ENCODE measurements at regions not wholly inside any gene's neighbourhood (a gene's known extent, or its start where the extent isn't known, plus 50 kb on each side); places are given as distances from the start of the nearest gene placed in this dataset.

DNA sequence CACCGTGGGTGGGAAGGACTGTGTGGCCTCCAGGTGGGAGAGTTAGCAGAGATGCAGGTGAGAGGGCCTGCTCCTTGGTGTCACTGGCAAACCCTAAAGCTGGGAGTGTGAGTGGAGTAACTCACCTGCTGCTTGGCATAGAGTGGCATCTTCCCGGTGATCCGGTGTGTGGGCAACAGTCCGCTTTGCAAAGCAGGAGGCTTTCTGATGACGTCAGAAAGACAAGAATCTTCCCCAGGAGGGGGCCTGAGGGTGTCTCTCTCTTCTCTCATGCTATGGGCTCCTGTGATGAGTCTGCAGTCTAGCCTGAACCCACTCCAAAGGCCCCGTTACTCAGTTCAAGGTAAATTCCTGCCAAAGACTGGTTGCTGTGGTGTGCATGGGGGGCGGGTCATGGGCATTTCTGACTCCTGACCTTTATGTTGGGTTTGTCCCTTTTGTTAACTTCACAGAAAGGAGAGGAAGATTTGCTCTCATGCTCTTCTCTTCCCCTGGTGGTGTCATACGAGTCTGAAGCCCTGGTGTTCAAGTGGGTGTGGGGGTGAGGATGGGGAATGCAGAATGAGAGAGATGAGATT, 187.9 kb downstream of the GATA3 start:
- Histone ChIP-seq H3K4me1 (ENCODE audit: control insufficient read depth, insufficient read depth, low read length) (no peaks in the 10 kb centered on the region), H3K27ac (ENCODE audit: low read length) (no peak overlapping the region), H3K36me3 (ENCODE audit: control insufficient read depth, insufficient read depth, low read length) (no peaks in the 10 kb centered on the region), H3K4me3 (ENCODE audit: low read length) (no peak overlapping the region), H3K27me3 (ENCODE audit: control insufficient read depth, insufficient read depth, low read length) (no peaks in the 10 kb centered on the region), H3K9me3 (replicated peaks; ENCODE audit: control insufficient read depth, low read depth, low read length) (peaks cover 4% of the 10 kb centered on the region)
- 87% methylated on average over 5 of the region's 8 CpGs for WGBS (ENCODE audit: insufficient coverage)
- DNase-seq: no peak

DNA sequence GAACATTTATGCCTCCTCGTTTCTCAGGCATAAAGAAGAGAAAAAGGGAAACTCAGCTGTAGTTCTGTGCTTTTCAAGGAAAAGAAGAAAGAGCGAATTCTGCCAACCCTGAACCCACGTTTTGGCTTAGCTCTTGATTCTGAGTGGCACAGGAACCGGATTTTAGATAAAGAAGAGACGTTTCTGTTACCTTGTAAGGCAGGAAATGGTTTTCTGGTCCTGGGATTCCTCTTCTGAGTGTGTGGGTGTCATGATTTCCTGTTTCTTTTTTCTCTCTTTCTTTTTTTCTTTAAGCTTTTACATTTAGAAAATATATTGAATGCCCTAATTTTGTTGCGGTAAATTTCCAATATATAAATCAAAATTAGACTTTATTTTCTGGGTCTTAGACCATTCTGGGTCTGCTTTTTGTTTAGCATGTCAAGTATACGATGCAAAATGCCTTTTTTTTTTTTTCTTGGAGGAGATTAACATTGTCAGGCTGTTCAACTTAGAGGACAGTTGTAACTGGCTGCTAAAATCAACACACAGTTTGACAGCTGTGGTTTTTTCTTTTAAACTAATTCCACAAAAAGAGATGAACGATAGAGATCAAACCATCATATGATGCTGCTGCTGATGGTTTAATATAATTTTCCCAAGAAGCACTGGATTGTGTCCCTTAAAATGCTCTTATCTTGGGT, 190.8 kb downstream of the GATA3 start:
- no peaks in the 10 kb centered on the region for H3K4me1 ChIP-seq (ENCODE audit: control insufficient read depth, insufficient read depth, low read length)
- DNase-seq: no peak
- H3K27ac ChIP-seq (ENCODE audit: low read length): no peak overlapping the region
- H3K36me3 ChIP-seq (ENCODE audit: control insufficient read depth, insufficient read depth, low read length): no peaks in the 10 kb centered on the region
- no peak overlapping the region for H3K4me3 ChIP-seq (ENCODE audit: low read length)
- WGBS (ENCODE audit: insufficient coverage): 31% methylated on average over 2 of the region's 8 CpGs
- no peaks in the 10 kb centered on the region for H3K27me3 ChIP-seq (ENCODE audit: control insufficient read depth, insufficient read depth, low read length)
- H3K9me3 ChIP-seq (replicated peaks; ENCODE audit: control insufficient read depth, low read depth, low read length): peaks cover 6% of the 10 kb centered on the region

DNA sequence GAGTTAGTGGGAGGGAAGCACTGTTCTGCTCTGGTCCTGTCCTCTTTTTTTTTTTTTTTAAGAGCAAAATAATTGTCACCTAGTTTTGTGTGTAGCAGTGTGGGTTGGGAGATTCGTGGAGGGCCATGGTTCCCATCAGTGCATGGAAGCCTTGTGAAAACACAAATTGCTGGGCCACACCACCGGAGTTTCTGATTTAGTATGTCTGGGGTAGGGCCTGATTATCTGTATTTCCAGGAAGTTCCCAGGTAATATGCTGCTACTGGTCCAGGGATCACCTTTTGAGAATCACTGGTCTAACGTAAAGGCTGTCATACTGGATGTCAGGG, 191.3 kb downstream of the GATA3 start:
- H3K36me3 ChIP-seq (ENCODE audit: control insufficient read depth, insufficient read depth, low read length): no peaks in the 10 kb centered on the region
- no peak for DNase-seq
- no peak overlapping the region for H3K4me3 ChIP-seq (ENCODE audit: low read length)
- no peaks in the 10 kb centered on the region for H3K4me1 ChIP-seq (ENCODE audit: control insufficient read depth, insufficient read depth, low read length)
- peaks cover 6% of the 10 kb centered on the region for H3K9me3 ChIP-seq (replicated peaks; ENCODE audit: control insufficient read depth, low read depth, low read length)
- H3K27ac ChIP-seq (ENCODE audit: low read length): no peak overlapping the region
- 74% methylated on average over 3 of the region's 3 CpGs for WGBS (ENCODE audit: insufficient coverage)
- no peaks in the 10 kb centered on the region for H3K27me3 ChIP-seq (ENCODE audit: control insufficient read depth, insufficient read depth, low read length)

DNA sequence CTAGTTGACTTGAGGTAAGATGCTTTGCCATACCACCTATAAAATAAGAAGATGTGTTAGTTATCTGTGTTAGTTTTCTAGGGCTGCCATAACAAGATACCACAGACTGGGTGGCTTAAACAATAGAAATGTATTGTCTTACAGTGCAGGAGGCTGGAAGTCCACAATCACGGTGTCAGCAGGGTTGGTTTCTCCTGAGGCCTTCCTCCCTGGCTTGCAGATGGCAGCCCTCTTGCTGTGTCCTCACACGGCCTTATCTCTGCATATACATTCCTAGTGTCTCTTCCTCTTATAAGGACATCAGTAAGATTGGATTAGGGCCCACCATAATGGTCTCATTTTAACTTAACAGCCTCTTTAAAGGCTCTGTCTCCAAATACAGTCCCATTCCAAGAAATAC, 192.1 kb downstream of the GATA3 start:
- peaks cover 6% of the 10 kb centered on the region for H3K9me3 ChIP-seq (replicated peaks; ENCODE audit: control insufficient read depth, low read depth, low read length)
- H3K27ac ChIP-seq (ENCODE audit: low read length): no peak overlapping the region
- DNase-seq: no peak
- WGBS (ENCODE audit: insufficient coverage): 100% methylated on average over 1 of the region's 2 CpGs
- no peak overlapping the region for H3K4me3 ChIP-seq (ENCODE audit: low read length)
- no peaks in the 10 kb centered on the region for H3K4me1 ChIP-seq (ENCODE audit: control insufficient read depth, insufficient read depth, low read length)
- no peaks in the 10 kb centered on the region for H3K36me3 ChIP-seq (ENCODE audit: control insufficient read depth, insufficient read depth, low read length)
- H3K27me3 ChIP-seq (ENCODE audit: control insufficient read depth, insufficient read depth, low read length): no peaks in the 10 kb centered on the region

DNA sequence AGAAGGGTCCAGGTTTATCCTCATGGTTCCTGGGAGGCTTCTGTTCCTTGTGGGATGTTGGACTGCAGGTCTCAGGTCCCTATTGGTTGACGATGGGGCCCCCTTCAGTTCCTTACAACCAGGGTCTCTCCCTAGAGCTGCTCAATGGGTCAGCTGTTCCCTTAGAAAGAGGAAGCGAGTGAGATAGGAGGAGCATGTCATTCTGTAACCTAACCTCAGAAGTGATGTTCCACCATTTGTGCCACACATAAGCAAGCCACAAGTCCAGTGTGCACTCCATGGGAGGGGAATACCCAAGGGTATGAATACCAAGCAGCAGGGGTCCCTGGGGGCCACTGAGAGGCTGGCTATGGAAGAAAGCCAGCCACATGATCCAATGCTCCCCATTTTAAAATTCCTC, 192.7 kb downstream of the GATA3 start:
- Histone ChIP-seq H3K27ac (ENCODE audit: low read length) (no peak overlapping the region), H3K9me3 (replicated peaks; ENCODE audit: control insufficient read depth, low read depth, low read length) (peaks cover 6% of the 10 kb centered on the region), H3K4me3 (ENCODE audit: low read length) (no peak overlapping the region), H3K4me1 (ENCODE audit: control insufficient read depth, insufficient read depth, low read length) (no peaks in the 10 kb centered on the region), H3K36me3 (ENCODE audit: control insufficient read depth, insufficient read depth, low read length) (no peaks in the 10 kb centered on the region), H3K27me3 (ENCODE audit: control insufficient read depth, insufficient read depth, low read length) (no peaks in the 10 kb centered on the region)
- no peak for DNase-seq
- WGBS (ENCODE audit: insufficient coverage): no CpG with 5 or more reads among the region's 2 CpGs

DNA sequence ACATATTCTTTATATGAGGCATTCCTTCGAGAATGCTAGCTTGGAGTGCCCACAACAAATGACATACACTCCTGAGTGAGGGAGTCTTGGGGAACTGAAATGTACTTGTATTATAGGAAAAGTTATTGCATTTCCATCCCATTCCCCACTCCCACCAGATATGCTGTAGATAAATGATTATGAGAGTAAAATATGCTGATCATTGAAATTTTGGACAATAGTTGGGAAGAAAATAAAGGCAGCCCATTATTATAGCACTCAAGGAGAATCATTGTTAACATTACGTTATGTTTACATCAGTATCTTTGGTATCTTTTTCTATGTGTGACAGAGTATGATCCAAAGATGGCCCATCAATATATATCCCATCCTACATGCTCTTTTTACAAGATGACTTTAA, 194.4 kb downstream of the GATA3 start:
- no peak overlapping the region for H3K27ac ChIP-seq (ENCODE audit: low read length)
- no peaks in the 10 kb centered on the region for H3K36me3 ChIP-seq (ENCODE audit: control insufficient read depth, insufficient read depth, low read length)
- peaks cover 6% of the 10 kb centered on the region for H3K9me3 ChIP-seq (replicated peaks; ENCODE audit: control insufficient read depth, low read depth, low read length)
- WGBS (ENCODE audit: insufficient coverage): no CpG with 5 or more reads among the region's 2 CpGs
- H3K4me1 ChIP-seq (ENCODE audit: control insufficient read depth, insufficient read depth, low read length): no peaks in the 10 kb centered on the region
- DNase-seq: no peak
- no peaks in the 10 kb centered on the region for H3K27me3 ChIP-seq (ENCODE audit: control insufficient read depth, insufficient read depth, low read length)
- no peak overlapping the region for H3K4me3 ChIP-seq (ENCODE audit: low read length)

DNA sequence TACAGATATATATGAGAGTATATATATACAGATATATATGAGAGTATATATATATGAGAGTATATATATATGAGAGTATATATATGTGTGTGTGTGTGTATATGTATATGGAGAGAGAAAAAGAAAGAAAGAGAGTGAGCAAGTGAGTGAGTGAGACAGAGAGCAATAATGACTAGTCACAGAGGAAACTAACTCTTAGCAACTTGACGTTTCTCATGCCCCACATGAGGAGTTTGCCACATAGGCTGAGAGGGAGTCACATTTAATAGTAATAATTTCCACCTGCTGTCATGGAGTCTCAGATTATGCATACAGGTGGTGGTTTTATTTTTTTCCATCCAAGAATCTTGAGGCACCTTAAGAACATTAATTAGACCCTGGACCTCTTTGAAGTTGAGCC, 199.9 kb downstream of the GATA3 start:
- H3K4me3 ChIP-seq (ENCODE audit: low read length): no peak overlapping the region
- H3K27ac ChIP-seq (ENCODE audit: low read length): no peak overlapping the region
- H3K9me3 ChIP-seq (replicated peaks; ENCODE audit: control insufficient read depth, low read depth, low read length): no peaks in the 10 kb centered on the region
- no CpG with 5 or more reads among the region's 1 CpG for WGBS (ENCODE audit: insufficient coverage)
- peaks cover 2% of the 10 kb centered on the region for H3K27me3 ChIP-seq (ENCODE audit: control insufficient read depth, insufficient read depth, low read length)
- no peaks in the 10 kb centered on the region for H3K36me3 ChIP-seq (ENCODE audit: control insufficient read depth, insufficient read depth, low read length)
- no peak for DNase-seq
- H3K4me1 ChIP-seq (ENCODE audit: control insufficient read depth, insufficient read depth, low read length): no peaks in the 10 kb centered on the region

DNA sequence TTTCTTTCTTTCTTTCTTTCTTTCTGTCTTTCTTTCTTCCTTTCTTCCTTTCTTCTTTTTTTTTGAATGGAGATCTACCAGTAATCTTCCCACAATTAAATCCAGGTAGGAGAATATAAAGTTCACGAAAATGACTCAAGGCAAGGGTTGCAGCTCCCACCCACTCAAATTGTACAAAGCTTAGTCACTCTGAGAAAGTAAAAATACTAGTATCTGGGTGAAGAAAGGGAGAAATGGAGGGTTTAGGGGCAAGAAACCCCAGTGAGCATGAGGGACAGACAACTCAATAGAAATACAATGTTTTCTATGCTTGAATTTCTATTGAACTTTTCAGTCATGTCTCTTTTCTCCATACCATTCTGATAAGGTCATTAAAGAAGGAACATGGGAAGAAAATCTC, 200.8 kb downstream of the GATA3 start:
- no peak for DNase-seq
- Histone ChIP-seq H3K4me1 (ENCODE audit: control insufficient read depth, insufficient read depth, low read length) (no peaks in the 10 kb centered on the region), H3K36me3 (ENCODE audit: control insufficient read depth, insufficient read depth, low read length) (no peaks in the 10 kb centered on the region), H3K27ac (ENCODE audit: low read length) (no peak overlapping the region), H3K9me3 (replicated peaks; ENCODE audit: control insufficient read depth, low read depth, low read length) (no peaks in the 10 kb centered on the region), H3K27me3 (ENCODE audit: control insufficient read depth, insufficient read depth, low read length) (peaks cover 2% of the 10 kb centered on the region), H3K4me3 (ENCODE audit: low read length) (no peak overlapping the region)
- WGBS (ENCODE audit: insufficient coverage): no CpG with 5 or more reads among the region's 1 CpG

DNA sequence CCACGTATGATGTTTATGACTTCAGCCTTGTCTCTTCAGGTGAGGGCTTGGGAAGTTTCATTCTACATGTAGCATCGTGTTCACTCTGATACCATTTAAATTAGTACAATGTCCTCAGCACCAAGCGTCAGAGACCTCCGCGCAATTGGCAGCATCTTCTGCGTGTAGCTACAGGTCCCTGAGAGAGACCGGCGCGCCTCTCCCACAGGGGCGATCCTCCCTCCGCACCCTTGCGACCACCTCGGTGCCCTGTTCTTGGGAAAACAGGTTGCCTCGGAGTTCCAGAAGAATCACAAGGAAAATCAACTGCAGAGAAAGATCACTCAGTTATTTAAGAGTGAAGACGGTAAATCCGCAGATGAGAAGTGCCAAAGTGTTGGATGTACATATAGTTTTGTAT, 206.2 kb downstream of the GATA3 start:
- no peaks in the 10 kb centered on the region for H3K4me1 ChIP-seq (ENCODE audit: control insufficient read depth, insufficient read depth, low read length)
- DNase-seq: no peak
- H3K27ac ChIP-seq (ENCODE audit: low read length): no peak overlapping the region
- no peaks in the 10 kb centered on the region for H3K9me3 ChIP-seq (replicated peaks; ENCODE audit: control insufficient read depth, low read depth, low read length)
- H3K36me3 ChIP-seq (ENCODE audit: control insufficient read depth, insufficient read depth, low read length): no peaks in the 10 kb centered on the region
- no peak overlapping the region for H3K4me3 ChIP-seq (ENCODE audit: low read length)
- WGBS (ENCODE audit: insufficient coverage): 89% methylated on average over 11 of the region's 16 CpGs
- H3K27me3 ChIP-seq (ENCODE audit: control insufficient read depth, insufficient read depth, low read length): peaks cover 2% of the 10 kb centered on the region

DNA sequence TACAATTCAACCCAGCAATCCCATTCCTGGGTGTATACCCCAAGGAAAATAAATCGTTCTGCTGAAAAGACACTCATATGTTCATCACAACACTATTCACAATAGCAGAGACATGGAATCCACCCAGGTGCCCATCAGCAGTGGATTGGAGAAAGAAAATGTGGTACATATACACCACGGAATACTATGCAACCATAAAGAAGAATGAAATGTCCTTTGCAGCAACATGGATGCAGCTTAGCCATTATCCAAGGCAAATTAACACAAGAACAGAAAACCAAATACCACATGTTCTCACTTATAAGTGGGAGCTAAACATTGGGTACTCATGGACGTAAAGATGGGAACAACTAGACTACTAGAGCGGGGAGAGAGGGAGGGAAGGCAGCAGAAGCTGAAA, 207.8 kb downstream of the GATA3 start:
- no peak for DNase-seq
- Histone ChIP-seq H3K4me3 (ENCODE audit: low read length) (no peak overlapping the region), H3K27me3 (ENCODE audit: control insufficient read depth, insufficient read depth, low read length) (peaks cover 2% of the 10 kb centered on the region)

DNA sequence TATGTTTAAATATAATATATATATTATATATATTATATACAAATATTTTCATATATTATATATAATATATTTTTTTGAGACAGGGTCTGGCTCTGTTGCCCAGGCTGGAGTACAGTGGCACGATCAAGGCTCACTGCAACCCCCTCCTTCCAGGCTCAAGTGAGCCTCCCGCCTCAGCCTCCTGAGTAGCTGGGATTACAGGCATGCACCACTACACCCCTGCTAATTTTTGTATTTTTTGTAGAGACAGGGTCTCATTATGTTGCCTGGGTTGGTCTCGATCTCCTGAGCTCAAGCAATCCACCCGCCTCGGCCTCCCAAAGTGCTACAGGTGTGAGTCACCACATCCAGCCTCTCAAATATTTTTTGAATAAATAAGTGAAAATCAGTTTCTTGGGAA, 215.5 kb downstream of the GATA3 start:
- H3K4me1 ChIP-seq (ENCODE audit: control insufficient read depth, insufficient read depth, low read length): no peaks in the 10 kb centered on the region
- no peak for DNase-seq
- H3K27ac ChIP-seq (ENCODE audit: low read length): no peak overlapping the region
- no peaks in the 10 kb centered on the region for H3K9me3 ChIP-seq (replicated peaks; ENCODE audit: control insufficient read depth, low read depth, low read length)
- no peaks in the 10 kb centered on the region for H3K27me3 ChIP-seq (ENCODE audit: control insufficient read depth, insufficient read depth, low read length)
- no peaks in the 10 kb centered on the region for H3K36me3 ChIP-seq (ENCODE audit: control insufficient read depth, insufficient read depth, low read length)
- H3K4me3 ChIP-seq (ENCODE audit: low read length): no peak overlapping the region
- WGBS (ENCODE audit: insufficient coverage): no CpG with 5 or more reads among the region's 5 CpGs

More for the DNA sequence above, 207.8 kb downstream of the GATA3 start:
- Histone ChIP-seq H3K27ac (ENCODE audit: low read length) (no peak overlapping the region), H3K9me3 (replicated peaks; ENCODE audit: control insufficient read depth, low read depth, low read length) (no peaks in the 10 kb centered on the region), H3K4me1 (ENCODE audit: control insufficient read depth, insufficient read depth, low read length) (no peaks in the 10 kb centered on the region), H3K36me3 (ENCODE audit: control insufficient read depth, insufficient read depth, low read length) (no peaks in the 10 kb centered on the region)
- WGBS (ENCODE audit: insufficient coverage): no CpG with 5 or more reads among the region's 4 CpGs
